Motor neuron (in vitro differentiated cells): ENCODE measurements at regions not wholly inside any gene's neighbourhood (a gene's known extent, or its start where the extent isn't known, plus 50 kb on each side); places are given as distances from the start of the nearest gene placed in this dataset.
A peak's percentile ranks its signal among the peaks of the same experiment; 100 is the strongest.

Experiments used
- ATAC-seq, 8 experiments: fragments of 200-7000 bp; cut with Tn5 transposase; replicated peaks in 6 of 8; 2 replicates each; pipeline ENCODE4 v1.8.0; 2021; ENCODE audit warnings: mild to moderate bottlenecking in 8 of 8, moderate library complexity in 8 of 8
- H3K27ac ChIP-seq, 2 donors: fragments of 250-450 bp; sonication (Bioruptor Pico); 2 replicates each; pipeline ENCODE4 v1.9.0; 2021; ENCODE audit warnings: antibody characterized with exemption in 2 of 2, mild to moderate bottlenecking in 2 of 2, moderate library complexity in 1 of 2
- H3K4me1 ChIP-seq, 2 donors: fragments of 250-450 bp; sonication (Bioruptor Pico); replicated peaks in 1 of 2; 2 replicates each; pipeline ENCODE4 v1.6.1; 2021; ENCODE audit warnings: antibody characterized with exemption in 2 of 2, mild to moderate bottlenecking in 2 of 2, moderate library complexity in 1 of 2
- H3K4me3 ChIP-seq, 5 donors: fragments of 250-450 bp; sonication (Bioruptor Pico); 2 replicates each; pipeline ENCODE4 v1.9.0; 2021; ENCODE audit warnings: antibody characterized with exemption in 5 of 5, mild to moderate bottlenecking in 5 of 5, moderate library complexity in 4 of 5
- WGBS, 10 experiments: fragments of 450-650 bp; shearing (Covaris generic); methylation state at CpG; one replicate each; pipeline ENCODE4 v1.0.0; 2022; 5-methylcytosine and 5-hydroxymethylcytosine counted together
- in situ Hi-C, 9 experiments: fragments of 400-800 bp; cut with MboI; loops; one replicate each; pipeline ENCODE4 v1.15.0; 2021; ENCODE audit warnings: low sequenced_read_pairs in 9 of 9, low pct_unique_long_range_greater_than_20kb in 2 of 9; ENCODE audit not compliant: unreplicated experiment in 9 of 9

DNA sequence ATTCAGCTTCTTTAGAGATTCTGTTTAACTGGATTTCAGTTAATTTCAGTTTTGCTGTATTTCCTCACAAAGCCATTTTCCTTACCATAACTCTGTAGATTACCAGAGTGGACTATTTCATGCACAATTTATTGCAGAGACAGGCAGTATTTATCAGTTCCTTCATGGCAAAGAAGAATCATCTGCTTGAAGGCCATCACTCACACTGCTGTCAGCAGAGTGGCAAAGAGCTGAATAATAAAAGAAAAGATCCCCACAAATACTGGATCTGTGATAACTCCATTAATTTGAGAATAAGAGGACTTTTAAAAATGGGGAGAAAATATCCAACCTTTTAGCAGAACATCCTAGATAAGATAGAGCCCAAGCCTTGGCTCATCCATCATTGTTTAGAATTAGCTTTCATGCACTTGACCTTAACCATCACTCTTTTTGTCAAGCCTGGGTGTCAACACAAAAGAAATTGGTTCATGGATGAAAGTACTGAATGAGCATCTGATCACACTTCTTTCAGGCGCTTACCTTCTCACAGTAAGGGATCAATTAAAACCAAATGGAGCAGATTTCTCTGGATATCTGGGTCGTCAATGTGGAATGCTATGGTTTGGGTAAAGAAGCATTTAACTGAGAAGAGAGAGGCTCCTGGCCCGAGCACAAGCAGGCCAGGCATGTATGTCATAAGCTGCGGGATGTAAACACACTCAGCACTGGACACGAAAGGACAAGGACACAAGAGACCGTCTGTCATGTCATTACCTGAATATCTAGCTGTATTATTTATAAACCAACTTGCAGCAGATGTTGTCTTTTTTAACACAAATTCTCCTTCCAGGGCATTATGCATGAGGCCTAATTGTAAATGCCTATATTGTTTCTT is 376.2 kb downstream of the ZNF521 start:
- ATAC-seq, result peak in 4 of 8 experiments; percentile 48 to 85 (median 78)
- 20 to 89% (median 57%) methylated on average over 1 to 6 of the region's 6 CpGs; no CpG with 5 or more reads in 2 of the 10 experiments for WGBS, 10 experiments
- in situ Hi-C loops, result no loop called here

DNA sequence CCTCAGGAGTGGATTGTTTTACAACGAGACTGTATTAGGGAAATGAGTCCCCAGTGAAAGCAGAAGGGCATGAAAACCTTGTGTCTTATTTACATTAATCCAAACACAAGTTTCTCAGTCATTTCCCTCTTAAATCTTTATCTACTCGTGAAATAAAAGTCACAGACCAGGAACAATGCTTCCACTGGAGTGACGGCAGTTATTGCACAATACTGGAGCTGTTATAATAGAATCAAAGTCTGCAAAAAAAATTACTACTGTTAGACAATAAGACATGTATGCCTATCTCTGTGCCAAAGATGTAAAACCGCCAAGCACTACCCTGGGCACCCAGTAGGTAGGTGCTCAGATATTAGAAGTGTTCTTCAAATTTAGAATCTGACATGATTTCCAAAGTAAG is 375.5 kb downstream of the ZNF521 start:
- in situ Hi-C loops, result no loop called here
- Histone ChIP-seq H3K4me3 (no peak overlapping the region), H3K27ac (peak overlapping the region in 1 of 2 donors; percentile 23), H3K4me1 (peaks cover 15 to 28% of the 10 kb centered on the region in 2 donors)
- WGBS, 10 experiments, result 53 to 93% (median 69%) methylated on average over 2 to 4 of the region's 4 CpGs; no CpG with 5 or more reads in 2 of the 10 experiments
- no peak for ATAC-seq

More for the DNA sequence above, 376.2 kb downstream of the ZNF521 start:
- H3K27ac ChIP-seq, result peak overlapping the region in 1 of 2 donors; percentile 23
- peaks cover 15 to 28% of the 10 kb centered on the region in 2 donors for H3K4me1 ChIP-seq
- no peak overlapping the region for H3K4me3 ChIP-seq

DNA sequence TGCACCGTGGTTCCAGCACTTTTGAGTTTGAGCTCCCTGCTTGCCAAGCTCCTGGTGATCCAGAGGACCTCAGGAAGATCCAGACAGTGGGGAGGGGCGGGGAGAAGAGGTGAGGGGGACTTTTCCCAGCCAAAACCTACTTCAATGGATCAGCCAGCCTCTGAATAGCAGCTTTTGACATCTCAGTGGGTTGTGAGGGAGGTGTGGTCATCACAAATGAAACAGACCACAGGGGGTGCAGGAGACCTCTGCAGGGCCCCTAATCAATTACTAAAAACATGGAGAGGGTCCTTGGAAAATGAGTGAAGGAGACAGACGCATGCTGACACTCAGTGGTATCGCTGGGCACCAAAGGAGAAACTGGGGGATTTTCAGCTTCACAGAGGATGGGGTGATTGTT is 372.7 kb downstream of the ZNF521 start:
- in situ Hi-C loops, result no loop called here
- ATAC-seq, result no peak
- H3K4me3 ChIP-seq, result no peak overlapping the region
- WGBS, 10 experiments, result 0 to 100% (median 31%) methylated on average over 1 to 2 of the region's 4 CpGs; no CpG with 5 or more reads in 2 of the 10 experiments
- H3K4me1 ChIP-seq, result peaks cover 23 to 41% of the 10 kb centered on the region in 2 donors
- no peak overlapping the region for H3K27ac ChIP-seq

DNA sequence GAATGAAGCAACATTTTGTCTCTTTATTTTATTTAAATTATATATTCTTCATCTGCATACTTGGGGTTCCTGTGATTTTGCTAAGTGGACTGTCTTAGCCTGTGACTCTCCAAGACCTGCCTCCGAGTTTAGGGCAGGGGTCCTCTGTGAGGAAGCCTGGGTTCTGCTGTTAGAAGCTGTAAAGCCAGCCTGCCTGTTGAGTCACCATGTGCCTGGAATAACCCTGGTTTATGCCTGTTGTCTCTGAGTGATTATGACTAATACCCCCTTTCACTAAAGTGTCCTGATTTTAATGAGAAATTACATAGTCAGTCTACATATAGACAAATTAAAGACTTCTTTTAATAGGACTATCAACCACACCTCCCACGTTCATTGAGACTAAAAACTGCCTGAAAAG is 369.1 kb downstream of the ZNF521 start:
- Histone ChIP-seq H3K4me1 (peaks cover 28 to 39% of the 10 kb centered on the region in 2 donors), H3K4me3 (no peak overlapping the region), H3K27ac (no peak overlapping the region)
- no peak for ATAC-seq
- WGBS, 10 experiments, result 13 to 78% (median 63%) methylated on average over 1 to 2 of the region's 2 CpGs; no CpG with 5 or more reads in 2 of the 10 experiments
- in situ Hi-C loops, result no loop called here

GRCh38 chr18:24983566-24984139 is 368.3 kb downstream of the ZNF521 start:
- Histone ChIP-seq H3K27ac (no peak overlapping the region), H3K4me3 (no peak overlapping the region), H3K4me1 (peaks cover 35 to 41% of the 10 kb centered on the region in 2 donors)
- in situ Hi-C loops, result no loop called here
- peak in 3 of 8 experiments; percentile 39 to 64 (median 51) for ATAC-seq
- 18 to 81% (median 37%) methylated on average over 1 to 7 of the region's 8 CpGs; no CpG with 5 or more reads in 1 of the 10 experiments for WGBS, 10 experiments

GRCh38 chr18:24985586-24985985 is 366.4 kb downstream of the ZNF521 start:
- 32 to 100% (median 69%) methylated on average over 1 to 4 of the region's 4 CpGs; no CpG with 5 or more reads in 1 of the 10 experiments for WGBS, 10 experiments
- no peak for ATAC-seq
- Histone ChIP-seq H3K4me3 (no peak overlapping the region), H3K27ac (no peak overlapping the region), H3K4me1 (peaks cover 40 to 43% of the 10 kb centered on the region in 2 donors)
- in situ Hi-C loops, result no loop called here

- 0 to 79% (median 23%) methylated on average over 2 to 6 of the region's 6 CpGs for WGBS, 10 experiments
- peak; percentile 14 to 55 (median 35) for ATAC-seq
- peaks cover 45 to 47% of the 10 kb centered on the region in 2 donors for H3K4me1 ChIP-seq
- no peak overlapping the region for H3K27ac ChIP-seq
- no peak overlapping the region for H3K4me3 ChIP-seq
- in situ Hi-C loops, result no loop called here
Observed at GRCh38 chr18:24986666-24987302, 365.2 kb downstream of the ZNF521 start.

DNA sequence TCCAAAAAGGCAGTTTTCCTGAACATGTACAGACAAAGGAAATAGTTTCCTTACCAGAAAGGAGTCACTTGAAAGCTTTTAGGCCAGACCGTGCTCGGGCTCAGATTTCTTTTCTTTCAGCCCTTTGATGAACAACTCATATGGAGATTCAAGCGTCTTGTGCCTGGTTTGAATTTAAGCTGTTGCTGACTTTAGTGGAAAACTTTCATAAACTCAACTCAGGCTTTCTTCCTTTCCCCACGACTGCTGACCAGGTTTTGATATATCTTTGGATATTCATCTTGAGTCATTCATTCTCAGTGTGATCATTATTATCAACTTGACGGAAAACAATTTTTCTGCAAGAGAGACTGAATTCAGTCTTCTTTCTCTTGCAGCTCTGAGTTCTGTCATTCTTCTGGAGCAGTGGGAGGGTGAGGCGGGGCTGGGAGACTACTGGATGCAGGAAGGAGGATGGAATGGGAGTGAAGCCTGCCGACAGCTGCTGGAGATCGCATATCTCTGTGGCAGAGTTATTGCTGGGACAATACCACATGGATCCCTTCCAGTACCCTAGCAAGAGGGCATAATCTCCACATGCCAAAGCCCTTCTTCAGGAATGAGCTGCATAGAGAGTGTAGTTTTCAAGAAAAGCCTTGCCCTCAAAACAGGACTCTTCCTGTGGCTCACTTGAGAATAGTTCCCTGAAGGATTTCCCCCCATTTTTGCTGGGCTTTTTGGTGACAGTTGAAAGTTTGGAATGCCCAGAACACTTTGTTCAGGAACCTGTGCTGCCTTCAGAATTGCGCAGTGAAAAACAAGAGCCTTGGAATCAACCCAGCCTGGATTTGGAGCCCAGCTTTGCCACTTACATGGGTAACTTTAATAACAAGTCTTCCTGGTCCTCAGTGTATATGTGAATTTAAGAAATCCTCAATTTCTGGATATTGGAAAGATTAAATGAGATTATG is 364.4 kb downstream of the ZNF521 start:
- Histone ChIP-seq H3K4me1 (peaks cover 47% of the 10 kb centered on the region in 2 donors), H3K4me3 (no peak overlapping the region), H3K27ac (no peak overlapping the region)
- peak; percentile 37 to 88 (median 66) for ATAC-seq
- 2 to 63% (median 27%) methylated on average over 2 to 8 of the region's 9 CpGs for WGBS, 10 experiments
- in situ Hi-C loops, result no loop called here

DNA sequence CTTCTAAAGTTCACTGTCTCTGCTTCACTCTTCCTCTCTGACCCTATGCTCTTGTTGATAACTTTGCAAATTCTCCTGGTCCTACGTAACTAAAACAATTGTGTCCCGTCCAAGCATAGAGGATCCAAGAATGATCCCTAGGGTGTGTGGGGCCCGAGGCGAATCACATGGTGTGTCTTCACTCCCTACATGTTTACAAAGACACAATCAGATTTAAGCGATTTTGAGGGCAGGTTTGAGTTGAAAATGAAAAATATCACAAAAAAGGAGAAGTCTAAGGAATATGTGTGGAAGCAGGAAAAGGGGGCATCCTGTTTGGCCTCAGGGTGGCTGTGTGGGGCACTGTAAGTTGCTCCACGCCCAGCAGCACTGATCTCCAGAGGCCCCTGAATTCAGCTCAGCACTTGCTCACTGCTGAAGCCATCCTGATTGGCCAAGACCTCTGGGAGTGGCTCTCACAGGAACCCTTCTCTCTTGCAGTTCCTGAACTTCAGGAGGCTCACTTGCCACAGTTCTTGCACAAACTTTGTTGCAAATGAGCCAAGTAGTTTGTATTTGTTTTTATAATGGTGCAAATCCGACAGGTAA is 363.6 kb downstream of the ZNF521 start:
- in situ Hi-C loops, result no loop called here
- H3K4me1 ChIP-seq, result peaks cover 43 to 48% of the 10 kb centered on the region in 2 donors
- ATAC-seq, result peak in 3 of 8 experiments; percentile 32 to 45 (median 43)
- WGBS, 10 experiments, result 24 to 100% (median 83%) methylated on average over 2 to 7 of the region's 7 CpGs
- no peak overlapping the region for H3K4me3 ChIP-seq
- no peak overlapping the region for H3K27ac ChIP-seq

DNA sequence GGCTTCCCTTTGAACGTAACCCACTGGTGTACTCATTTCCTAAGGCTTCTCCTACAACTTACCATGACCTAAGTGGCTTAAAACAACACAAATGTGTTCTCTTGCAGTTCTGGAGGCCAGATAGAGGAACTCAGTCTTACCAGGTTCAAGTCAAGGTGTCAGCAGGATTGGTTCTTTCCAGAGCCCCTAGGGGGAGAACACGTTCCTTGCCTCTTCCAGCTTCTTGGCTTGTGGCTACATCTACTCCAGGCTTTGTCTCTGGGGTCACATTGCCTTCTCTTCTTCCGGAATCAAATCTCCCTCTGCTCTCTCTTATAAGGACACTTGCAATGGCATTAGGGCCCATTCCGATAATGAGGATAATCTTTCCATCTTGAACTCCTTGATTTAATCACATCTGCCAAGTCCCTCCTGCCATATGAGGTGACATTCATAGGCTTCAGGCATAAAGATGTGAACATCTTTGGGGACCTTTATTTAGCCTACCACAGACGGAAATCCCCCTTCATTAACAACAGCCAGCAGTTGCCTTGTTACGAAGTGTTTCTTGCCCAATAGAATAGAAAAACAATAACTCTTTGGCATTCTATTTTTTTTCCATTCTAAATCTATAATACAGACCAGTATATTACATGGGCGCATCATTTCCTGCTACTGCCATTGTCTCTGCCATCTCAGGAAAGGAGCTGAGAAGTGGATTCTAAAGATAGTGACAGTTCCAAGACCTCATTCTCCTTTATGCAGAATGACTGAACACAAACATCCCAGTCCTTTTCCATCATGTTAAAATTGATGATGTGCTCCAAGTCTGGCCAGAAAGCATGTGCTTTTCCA is 362.0 kb downstream of the ZNF521 start:
- no peak overlapping the region for H3K4me3 ChIP-seq
- H3K27ac ChIP-seq, result no peak overlapping the region
- WGBS, 10 experiments, result 72 to 97% (median 93%) methylated on average over 1 to 7 of the region's 7 CpGs
- peaks cover 38 to 56% of the 10 kb centered on the region in 2 donors for H3K4me1 ChIP-seq
- no peak for ATAC-seq
- in situ Hi-C loops, result no loop called here

- peak in 1 of 8 experiments; percentile 16 for ATAC-seq
- Histone ChIP-seq H3K4me3 (no peak overlapping the region), H3K27ac (no peak overlapping the region), H3K4me1 (peaks cover 38 to 56% of the 10 kb centered on the region in 2 donors)
- in situ Hi-C loops, result no loop called here
- WGBS, 10 experiments, result 75 to 94% (median 88%) methylated on average over 1 to 5 of the region's 5 CpGs
Observed at GRCh38 chr18:24990671-24991134, 361.3 kb downstream of the ZNF521 start.
